Endothelial cell of umbilical vein (primary cell): ENCODE measurements at regions not wholly inside any gene's neighbourhood (a gene's known extent, or its start where the extent isn't known, plus 50 kb on each side); places are given as distances from the start of the nearest gene placed in this dataset.

Experiments used
- EZH2 ChIP-seq: IDR thresholded peaks from 2 replicates; pipeline ENCODE4 v1.6.1; 2012; ENCODE audit warnings: borderline replicate concordance, low read depth, mild to moderate bottlenecking, moderate library complexity, low read length, inconsistent platforms; ENCODE audit not compliant: severe bottlenecking
- FOS ChIP-seq: IDR thresholded peaks from 2 replicates; pipeline ENCODE4 v1.6.1; 2011; ENCODE audit warnings: mild to moderate bottlenecking, low read length, moderate library complexity, borderline replicate concordance; ENCODE audit not compliant: insufficient read depth
- POLR2A ChIP-seq: IDR thresholded peaks from 2 replicates; pipeline ENCODE4 v1.6.1; 2012; ENCODE audit warnings: low read depth, mild to moderate bottlenecking, control low read depth, low read length
- POLR2AphosphoS5 ChIP-seq: IDR thresholded peaks from 2 replicates; pipeline ENCODE4 v1.6.1; 2012; ENCODE audit warnings: low read depth, mild to moderate bottlenecking, control low read depth, low read length, moderate library complexity; ENCODE audit not compliant: insufficient read depth
- TF ChIP-seq, protein P1 (sequence below), 2 donors: IDR thresholded peaks; 1 replicate in 1 of 2; 2 replicates in 1 of 2; pipeline ENCODE4 v1.5.1; 2011; ENCODE audit warnings: low read length in 2 of 2, mild to moderate bottlenecking in 2 of 2, moderate library complexity in 2 of 2, control low read depth in 1 of 2, inconsistent platforms in 1 of 2, low read depth in 1 of 2; ENCODE audit not compliant: insufficient read depth in 1 of 2; ENCODE audit errors: extremely low read depth in 1 of 2

DNA sequence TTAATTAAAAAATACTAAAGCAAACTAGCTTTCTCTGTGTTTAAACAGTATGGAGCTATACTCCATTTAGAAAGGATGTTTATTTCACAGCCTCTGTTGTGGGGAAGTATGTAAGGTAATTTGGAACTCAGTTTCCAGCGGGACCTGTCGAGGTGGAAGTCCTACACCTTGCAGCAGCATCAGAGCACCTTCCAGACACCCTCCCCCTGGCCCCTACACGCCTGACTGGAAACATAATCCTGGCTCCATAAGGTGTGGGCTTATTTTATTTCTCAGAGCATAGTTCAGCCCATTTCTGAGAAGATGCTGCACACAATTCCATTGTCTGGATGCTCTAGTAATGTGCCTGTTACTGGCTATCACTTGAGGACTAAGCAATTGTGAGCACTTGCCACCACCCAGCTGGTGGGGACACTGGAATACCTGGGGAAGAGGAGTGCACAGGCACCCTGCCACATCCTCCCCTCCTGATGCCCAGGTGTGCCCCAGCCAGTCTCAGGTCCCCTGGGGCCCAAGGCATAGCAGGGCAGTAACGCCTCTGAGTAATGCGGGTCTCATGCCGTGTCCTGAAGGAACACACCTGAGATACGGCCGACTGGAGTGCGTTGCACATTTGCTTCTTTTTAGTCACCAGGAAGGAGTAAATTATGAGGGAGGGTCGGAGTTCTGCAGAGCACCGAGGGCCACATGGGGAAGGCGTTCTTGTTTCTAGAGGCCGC is 556.5 kb downstream of the QKI start:
- TF ChIP-seq, protein P1, sequence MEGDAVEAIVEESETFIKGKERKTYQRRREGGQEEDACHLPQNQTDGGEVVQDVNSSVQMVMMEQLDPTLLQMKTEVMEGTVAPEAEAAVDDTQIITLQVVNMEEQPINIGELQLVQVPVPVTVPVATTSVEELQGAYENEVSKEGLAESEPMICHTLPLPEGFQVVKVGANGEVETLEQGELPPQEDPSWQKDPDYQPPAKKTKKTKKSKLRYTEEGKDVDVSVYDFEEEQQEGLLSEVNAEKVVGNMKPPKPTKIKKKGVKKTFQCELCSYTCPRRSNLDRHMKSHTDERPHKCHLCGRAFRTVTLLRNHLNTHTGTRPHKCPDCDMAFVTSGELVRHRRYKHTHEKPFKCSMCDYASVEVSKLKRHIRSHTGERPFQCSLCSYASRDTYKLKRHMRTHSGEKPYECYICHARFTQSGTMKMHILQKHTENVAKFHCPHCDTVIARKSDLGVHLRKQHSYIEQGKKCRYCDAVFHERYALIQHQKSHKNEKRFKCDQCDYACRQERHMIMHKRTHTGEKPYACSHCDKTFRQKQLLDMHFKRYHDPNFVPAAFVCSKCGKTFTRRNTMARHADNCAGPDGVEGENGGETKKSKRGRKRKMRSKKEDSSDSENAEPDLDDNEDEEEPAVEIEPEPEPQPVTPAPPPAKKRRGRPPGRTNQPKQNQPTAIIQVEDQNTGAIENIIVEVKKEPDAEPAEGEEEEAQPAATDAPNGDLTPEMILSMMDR (IDR thresholded peaks at IDR 0.05; ENCODE audit: extremely low read depth in 1 of 2, insufficient read depth in 1 of 2, low read depth in 1 of 2, low read length in 2 of 2): no peak
- no peak for TF ChIP-seq FOS
- no peak for TF ChIP-seq EZH2
- TF ChIP-seq POLR2A: no peak
- TF ChIP-seq POLR2AphosphoS5: no peak
